ENCODE measurements at regions not wholly inside any gene's neighbourhood (a gene's known extent, or its start where the extent isn't known, plus 50 kb on each side); places are given as distances from the start of the nearest gene placed in this dataset.
A peak's percentile ranks its signal among the peaks of the same experiment; 100 is the strongest.

GRCh38 chr10:90167174-90168064 lies 466.0 kb downstream of the KIF20B start:
- Histone ChIP-seq H3K27me3 (no peaks in the 10 kb centered on the region), H3K27ac (no peak overlapping the region), H3K36me3 (no peaks in the 10 kb centered on the region), H3K9me3 (no peaks in the 10 kb centered on the region), H3K4me1 (no peaks in the 10 kb centered on the region), H3K4me3 (no peak overlapping the region)
- intact Hi-C loops (cut with DNase I) = no loop called here
- ATAC-seq (no peak), DNase-seq (no peak)
- TF ChIP-seq, protein P1, sequence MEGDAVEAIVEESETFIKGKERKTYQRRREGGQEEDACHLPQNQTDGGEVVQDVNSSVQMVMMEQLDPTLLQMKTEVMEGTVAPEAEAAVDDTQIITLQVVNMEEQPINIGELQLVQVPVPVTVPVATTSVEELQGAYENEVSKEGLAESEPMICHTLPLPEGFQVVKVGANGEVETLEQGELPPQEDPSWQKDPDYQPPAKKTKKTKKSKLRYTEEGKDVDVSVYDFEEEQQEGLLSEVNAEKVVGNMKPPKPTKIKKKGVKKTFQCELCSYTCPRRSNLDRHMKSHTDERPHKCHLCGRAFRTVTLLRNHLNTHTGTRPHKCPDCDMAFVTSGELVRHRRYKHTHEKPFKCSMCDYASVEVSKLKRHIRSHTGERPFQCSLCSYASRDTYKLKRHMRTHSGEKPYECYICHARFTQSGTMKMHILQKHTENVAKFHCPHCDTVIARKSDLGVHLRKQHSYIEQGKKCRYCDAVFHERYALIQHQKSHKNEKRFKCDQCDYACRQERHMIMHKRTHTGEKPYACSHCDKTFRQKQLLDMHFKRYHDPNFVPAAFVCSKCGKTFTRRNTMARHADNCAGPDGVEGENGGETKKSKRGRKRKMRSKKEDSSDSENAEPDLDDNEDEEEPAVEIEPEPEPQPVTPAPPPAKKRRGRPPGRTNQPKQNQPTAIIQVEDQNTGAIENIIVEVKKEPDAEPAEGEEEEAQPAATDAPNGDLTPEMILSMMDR (IDR thresholded peaks at IDR 0.05) = no peak

DNA sequence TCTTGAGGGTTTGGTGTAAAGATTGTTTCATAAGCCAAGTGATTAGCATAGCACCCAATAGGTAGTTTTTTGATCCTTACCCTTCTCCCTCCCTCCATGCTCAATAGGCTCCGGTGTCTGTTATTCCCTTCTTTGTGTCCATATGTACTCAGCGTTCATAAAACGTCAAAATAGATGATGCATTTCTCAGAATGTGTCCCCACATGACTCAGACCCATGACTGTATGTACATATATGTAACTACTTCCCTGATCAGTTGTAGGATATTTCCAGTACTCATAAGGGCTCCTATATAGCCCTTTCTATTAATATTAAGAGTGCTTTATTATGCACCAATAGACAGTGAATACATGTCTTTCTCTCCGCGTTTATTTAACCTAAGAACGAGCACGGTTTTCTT lies 466.9 kb downstream of the KIF20B start:
- no peak for DNase-seq
- Histone ChIP-seq H3K9me3 (no peaks in the 10 kb centered on the region), H3K4me1 (no peaks in the 10 kb centered on the region), H3K27me3 (no peaks in the 10 kb centered on the region), H3K4me3 (no peak overlapping the region), H3K36me3 (no peaks in the 10 kb centered on the region), H3K27ac (no peak overlapping the region)
- no peak for ATAC-seq
- intact Hi-C loops (cut with DNase I) = no loop called here
- TF ChIP-seq, protein P1 (IDR thresholded peaks at IDR 0.05) = no peak

GRCh38 chr10:90171014-90171722 lies 469.8 kb downstream of the KIF20B start:
- H3K4me3 ChIP-seq = no peak overlapping the region
- no peak overlapping the region for H3K27ac ChIP-seq
- no peaks in the 10 kb centered on the region for H3K9me3 ChIP-seq
- intact Hi-C loops (cut with DNase I) = no loop called here
- TF ChIP-seq, protein P1 (IDR thresholded peaks at IDR 0.05) = no peak
- H3K36me3 ChIP-seq = no peaks in the 10 kb centered on the region
- H3K4me1 ChIP-seq = no peaks in the 10 kb centered on the region
- ATAC-seq (no peak), DNase-seq (no peak)
- no peaks in the 10 kb centered on the region for H3K27me3 ChIP-seq

GRCh38 chr10:90174531-90174930 lies 473.1 kb downstream of the KIF20B start:
- Histone ChIP-seq H3K4me3 (no peak overlapping the region), H3K4me1 (no peaks in the 10 kb centered on the region), H3K9me3 (no peaks in the 10 kb centered on the region), H3K27me3 (no peaks in the 10 kb centered on the region), H3K27ac (no peak overlapping the region), H3K36me3 (no peaks in the 10 kb centered on the region)
- TF ChIP-seq, protein P1 (IDR thresholded peaks at IDR 0.05) = no peak
- DNase-seq = no peak
- no peak for ATAC-seq
- intact Hi-C loops (cut with DNase I) = no loop called here

GRCh38 chr10:90175161-90175681 lies 473.8 kb downstream of the KIF20B start:
- Histone ChIP-seq H3K27ac (no peak overlapping the region), H3K4me1 (no peaks in the 10 kb centered on the region), H3K9me3 (no peaks in the 10 kb centered on the region), H3K4me3 (no peak overlapping the region), H3K36me3 (no peaks in the 10 kb centered on the region), H3K27me3 (no peaks in the 10 kb centered on the region)
- TF ChIP-seq, protein P1 (IDR thresholded peaks at IDR 0.05) = no peak
- DNase-seq (no peak), ATAC-seq (peak; percentile 32)
- intact Hi-C loops (cut with DNase I) = no loop called here
